ENCODE measurements at regions not wholly inside any gene's neighbourhood (a gene's known extent, or its start where the extent isn't known, plus 50 kb on each side); places are given as distances from the start of the nearest gene placed in this dataset.
"Not testable (repeated sequence)": the region's sequence is repeated elsewhere in the genome, so short reads cannot be mapped to it uniquely, and the experiment has no call there.

GRCh38 chr5:167271511-167271910 is 1019.9 kb upstream of the WWC1 start:
- Mint-ChIP-seq H3K9me3 (peaks cover 3 to 27% (median 6%) of the 10 kb centered on the region in 6 donors), H3K36me3 (no peaks in the 10 kb centered on the region), H3K27me3 (ENCODE audit: low read depth in 3 of 3) (no peaks in the 10 kb centered on the region), H3K27ac (no peak overlapping the region), H3K4me1 (no peaks in the 10 kb centered on the region), H3K4me3 (no peak overlapping the region)
- no peak for DNase-seq

DNA sequence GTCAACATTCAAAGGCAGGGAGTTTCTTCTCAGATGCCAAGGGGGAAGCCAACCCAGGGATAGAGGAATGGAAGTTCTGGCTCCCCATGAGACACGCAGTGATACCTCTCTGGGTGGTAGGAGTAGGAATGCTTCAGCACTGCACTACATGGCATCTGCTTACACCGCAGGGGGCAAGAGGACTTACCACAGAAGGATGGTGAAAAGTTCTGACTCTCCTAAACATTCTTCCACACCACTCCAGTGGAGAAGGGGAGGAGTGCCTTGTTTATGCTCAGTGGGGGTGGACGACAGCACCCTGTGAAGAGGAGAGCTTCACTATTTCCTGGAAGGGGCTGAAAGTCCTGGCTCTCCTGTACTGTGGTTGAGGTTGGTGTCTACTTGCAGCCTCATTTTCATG is 1011.3 kb upstream of the WWC1 start:
- Mint-ChIP-seq H3K27ac (no peak overlapping the region), H3K36me3 (no peaks in the 10 kb centered on the region)

GRCh38 chr5:167281925-167282324 is 1009.5 kb upstream of the WWC1 start:
- H3K4me3 Mint-ChIP-seq = no peak overlapping the region
- H3K27ac Mint-ChIP-seq = no peak overlapping the region
- DNase-seq = no peak
- H3K36me3 Mint-ChIP-seq = no peaks in the 10 kb centered on the region
- H3K4me1 Mint-ChIP-seq = no peaks in the 10 kb centered on the region
- peaks cover 3 to 42% (median 16%) of the 10 kb centered on the region in 6 donors for H3K9me3 Mint-ChIP-seq
- H3K27me3 Mint-ChIP-seq (ENCODE audit: low read depth in 3 of 3) = peaks cover 0 to 4% (median 2%) of the 10 kb centered on the region in 3 donors

More for the DNA sequence above, 1011.3 kb upstream of the WWC1 start:
- H3K4me1 Mint-ChIP-seq = no peaks in the 10 kb centered on the region
- H3K27me3 Mint-ChIP-seq (ENCODE audit: low read depth in 3 of 3) = peaks cover 0 to 4% (median 2%) of the 10 kb centered on the region in 3 donors
- no peak overlapping the region for H3K4me3 Mint-ChIP-seq
- DNase-seq = no peak
- peaks cover 3 to 40% (median 15%) of the 10 kb centered on the region in 6 donors for H3K9me3 Mint-ChIP-seq

DNA sequence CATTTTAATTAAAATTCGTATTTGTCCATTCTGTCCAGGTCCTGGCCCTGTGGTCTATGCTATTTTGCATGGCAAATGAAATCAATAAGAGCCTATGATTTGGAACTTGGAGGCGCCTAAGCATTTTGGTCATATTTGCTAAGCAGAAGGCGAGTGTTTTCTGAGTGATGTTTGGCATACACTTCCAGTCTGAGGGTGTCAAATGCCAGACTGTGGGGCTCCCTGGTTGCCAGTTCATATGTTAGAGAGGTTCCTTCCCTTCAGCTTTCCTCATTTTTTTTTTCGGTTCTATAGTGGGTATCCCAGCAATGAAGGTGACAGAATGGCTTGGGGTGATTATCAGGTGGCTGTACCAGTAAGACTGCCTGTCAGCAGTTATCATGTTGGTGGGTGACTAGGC is 1007.8 kb upstream of the WWC1 start:
- peaks cover 6 to 45% (median 17%) of the 10 kb centered on the region in 6 donors for H3K9me3 Mint-ChIP-seq
- no peaks in the 10 kb centered on the region for H3K36me3 Mint-ChIP-seq
- DNase-seq = no peak
- no peaks in the 10 kb centered on the region for H3K4me1 Mint-ChIP-seq
- H3K4me3 Mint-ChIP-seq = no peak overlapping the region
- peaks cover 0 to 4% (median 2%) of the 10 kb centered on the region in 3 donors for H3K27me3 Mint-ChIP-seq (ENCODE audit: low read depth in 3 of 3)
- H3K27ac Mint-ChIP-seq = no peak overlapping the region

GRCh38 chr5:167284222-167284890 is 1007.1 kb upstream of the WWC1 start:
- no peak for DNase-seq
- Mint-ChIP-seq H3K4me3 (no peak overlapping the region), H3K4me1 (no peaks in the 10 kb centered on the region), H3K27me3 (ENCODE audit: low read depth in 3 of 3) (peaks cover 0 to 4% (median 1%) of the 10 kb centered on the region in 3 donors), H3K27ac (no peak overlapping the region), H3K9me3 (peaks cover 8 to 48% (median 21%) of the 10 kb centered on the region in 6 donors), H3K36me3 (no peaks in the 10 kb centered on the region)

DNA sequence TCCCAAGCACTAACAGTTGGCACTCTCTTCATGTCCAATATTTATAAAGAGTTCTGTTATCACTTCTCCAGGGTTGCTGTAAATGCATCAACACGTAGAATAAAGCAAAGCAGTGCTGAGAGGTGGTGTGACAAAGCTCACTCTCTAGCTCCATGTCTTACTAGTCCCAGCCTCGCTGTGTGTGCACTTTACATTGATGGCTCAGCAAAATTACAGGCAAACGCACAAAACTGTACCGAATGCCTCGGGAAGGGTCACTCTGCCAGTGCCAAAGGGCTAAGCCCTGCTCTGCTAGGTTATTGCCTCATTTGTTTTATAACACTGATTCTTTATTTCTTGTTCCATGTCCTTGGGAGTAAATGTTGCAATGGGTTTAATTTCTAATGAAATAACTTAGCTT is 1005.9 kb upstream of the WWC1 start:
- Mint-ChIP-seq H3K27me3 (ENCODE audit: low read depth in 3 of 3) (peaks cover 0 to 4% (median 0%) of the 10 kb centered on the region in 3 donors), H3K9me3 (peaks cover 8 to 44% (median 23%) of the 10 kb centered on the region in 6 donors), H3K4me1 (no peaks in the 10 kb centered on the region), H3K27ac (no peak overlapping the region), H3K4me3 (no peak overlapping the region), H3K36me3 (no peaks in the 10 kb centered on the region)
- DNase-seq = no peak

- Mint-ChIP-seq H3K36me3 (no peaks in the 10 kb centered on the region), H3K4me3 (no peak overlapping the region), H3K9me3 (peaks cover 7 to 43% (median 22%) of the 10 kb centered on the region in 6 donors), H3K4me1 (no peaks in the 10 kb centered on the region), H3K27ac (no peak overlapping the region), H3K27me3 (ENCODE audit: low read depth in 3 of 3) (no peaks in the 10 kb centered on the region)
- DNase-seq = no peak
Observed at GRCh38 chr5:167286891-167287290, 1004.6 kb upstream of the WWC1 start.

- Mint-ChIP-seq H3K36me3 (peaks cover 0 to 9% (median 0%) of the 10 kb centered on the region in 3 donors), H3K4me3 (no peak overlapping the region), H3K4me1 (no peaks in the 10 kb centered on the region), H3K9me3 (peaks cover 10 to 54% (median 21%) of the 10 kb centered on the region in 6 donors), H3K27ac (no peak overlapping the region), H3K27me3 (ENCODE audit: low read depth in 3 of 3) (no peaks in the 10 kb centered on the region)
- DNase-seq = no peak
Observed at GRCh38 chr5:167290478-167290877, 1001.0 kb upstream of the WWC1 start.

GRCh38 chr5:167294882-167295680 is 996.4 kb upstream of the WWC1 start:
- H3K27me3 Mint-ChIP-seq (ENCODE audit: low read depth in 3 of 3) = peaks cover 0 to 2% (median 0%) of the 10 kb centered on the region in 3 donors
- no peak overlapping the region for H3K27ac Mint-ChIP-seq
- no peak overlapping the region for H3K4me3 Mint-ChIP-seq
- H3K9me3 Mint-ChIP-seq = peaks cover 16 to 79% (median 30%) of the 10 kb centered on the region in 6 donors
- peaks cover 0 to 14% (median 0%) of the 10 kb centered on the region in 3 donors for H3K36me3 Mint-ChIP-seq
- DNase-seq = no peak
- no peaks in the 10 kb centered on the region for H3K4me1 Mint-ChIP-seq

DNA sequence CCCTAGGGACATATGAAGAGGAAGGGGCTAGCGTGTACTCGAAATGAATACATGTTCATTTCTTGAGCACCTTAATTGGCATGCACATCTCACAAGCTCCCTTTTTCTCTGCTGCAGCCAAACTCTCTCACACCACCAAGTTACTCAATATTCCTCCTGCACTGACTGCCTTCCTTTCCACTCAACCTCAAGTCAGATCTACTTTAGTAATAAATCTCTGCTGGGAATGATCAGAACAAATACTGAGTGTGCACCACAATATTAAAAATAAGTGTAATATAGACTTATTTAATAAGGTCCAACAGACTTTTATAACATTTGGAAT is 995.8 kb upstream of the WWC1 start:
- Mint-ChIP-seq H3K9me3 (peaks cover 21 to 80% (median 33%) of the 10 kb centered on the region in 6 donors), H3K4me3 (no peak overlapping the region), H3K4me1 (no peaks in the 10 kb centered on the region), H3K27me3 (ENCODE audit: low read depth in 3 of 3) (peaks cover 0 to 2% (median 0%) of the 10 kb centered on the region in 3 donors), H3K27ac (no peak overlapping the region), H3K36me3 (peaks cover 0 to 14% (median 0%) of the 10 kb centered on the region in 3 donors)
- DNase-seq = no peak

DNA sequence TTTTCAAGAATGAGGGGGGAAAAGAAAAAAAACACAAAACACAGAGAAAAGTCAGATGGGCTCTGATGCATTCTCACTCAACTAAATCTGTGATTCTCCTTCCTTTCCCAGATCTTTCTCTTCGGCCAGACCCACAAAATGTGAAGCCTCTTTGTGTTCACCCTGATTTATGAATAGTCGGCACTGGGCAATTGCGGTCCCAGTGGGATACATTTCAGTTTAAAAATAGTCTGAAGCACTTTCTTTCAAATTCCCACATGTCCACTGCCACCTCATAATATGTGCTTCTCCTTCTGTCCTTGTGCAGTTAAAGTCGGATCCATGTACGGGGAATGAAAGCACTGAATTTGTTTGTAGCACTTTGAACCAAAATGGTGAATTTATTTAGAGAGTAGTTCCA is 995.4 kb upstream of the WWC1 start:
- Mint-ChIP-seq H3K4me3 (no peak overlapping the region), H3K9me3 (peaks cover 23 to 80% (median 34%) of the 10 kb centered on the region in 6 donors), H3K4me1 (no peaks in the 10 kb centered on the region), H3K27ac (no peak overlapping the region), H3K27me3 (ENCODE audit: low read depth in 3 of 3) (peaks cover 0 to 2% (median 0%) of the 10 kb centered on the region in 3 donors), H3K36me3 (peaks cover 0 to 14% (median 0%) of the 10 kb centered on the region in 3 donors)
- DNase-seq = no peak

DNA sequence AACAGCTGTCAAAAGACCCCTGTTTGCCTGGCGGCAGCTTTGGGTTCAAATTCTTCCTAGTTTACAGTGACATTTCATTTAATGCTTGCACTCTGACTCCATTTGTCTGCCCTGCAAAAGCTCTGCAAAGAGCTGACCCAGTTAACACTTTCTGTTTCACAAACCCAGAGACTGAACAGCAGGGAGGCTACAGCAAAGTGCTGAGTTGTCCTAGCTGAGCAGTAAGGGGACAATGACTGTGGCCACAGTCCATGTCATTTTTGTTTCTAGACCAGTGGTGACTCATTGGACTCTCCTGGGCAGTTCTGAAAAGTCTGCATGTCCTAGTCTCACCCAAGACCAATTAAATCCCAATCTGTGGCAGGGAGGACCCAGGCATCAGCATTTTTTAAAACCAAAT is 994.8 kb upstream of the WWC1 start:
- H3K27ac Mint-ChIP-seq = no peak overlapping the region
- DNase-seq = no peak
- H3K4me3 Mint-ChIP-seq = no peak overlapping the region
- H3K4me1 Mint-ChIP-seq = no peaks in the 10 kb centered on the region
- H3K9me3 Mint-ChIP-seq = peaks cover 21 to 78% (median 38%) of the 10 kb centered on the region in 6 donors
- H3K36me3 Mint-ChIP-seq = peaks cover 0 to 14% (median 0%) of the 10 kb centered on the region in 3 donors
- peaks cover 0 to 2% (median 0%) of the 10 kb centered on the region in 3 donors for H3K27me3 Mint-ChIP-seq (ENCODE audit: low read depth in 3 of 3)

DNA sequence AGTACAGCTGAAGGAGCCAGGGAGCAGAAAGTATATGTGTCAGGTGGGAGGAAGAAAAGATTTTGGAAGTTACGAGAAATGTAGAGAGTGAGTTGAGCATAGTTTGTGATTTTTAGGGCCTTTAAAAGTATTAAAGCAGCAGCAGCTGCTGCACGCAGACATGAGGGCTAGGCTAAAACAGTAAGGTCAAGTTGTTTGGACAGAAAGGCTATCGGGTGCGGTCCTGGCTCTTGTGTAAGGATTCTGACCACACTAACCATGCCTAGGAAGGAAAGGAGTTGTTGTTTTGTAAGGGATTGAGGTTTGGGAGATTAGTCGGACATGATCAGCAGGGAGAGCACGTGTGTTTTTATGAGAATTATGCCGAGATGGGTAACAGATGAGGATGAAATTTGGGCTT is 991.6 kb upstream of the WWC1 start:
- not testable (repeated sequence) for H3K4me1 Mint-ChIP-seq; H3K4me3 Mint-ChIP-seq; H3K27me3 Mint-ChIP-seq (ENCODE audit: low read depth in 3 of 3); H3K36me3 Mint-ChIP-seq; DNase-seq; H3K27ac Mint-ChIP-seq
- peaks cover 23 to 66% (median 36%) of the 10 kb centered on the region in 6 donors for H3K9me3 Mint-ChIP-seq

DNA sequence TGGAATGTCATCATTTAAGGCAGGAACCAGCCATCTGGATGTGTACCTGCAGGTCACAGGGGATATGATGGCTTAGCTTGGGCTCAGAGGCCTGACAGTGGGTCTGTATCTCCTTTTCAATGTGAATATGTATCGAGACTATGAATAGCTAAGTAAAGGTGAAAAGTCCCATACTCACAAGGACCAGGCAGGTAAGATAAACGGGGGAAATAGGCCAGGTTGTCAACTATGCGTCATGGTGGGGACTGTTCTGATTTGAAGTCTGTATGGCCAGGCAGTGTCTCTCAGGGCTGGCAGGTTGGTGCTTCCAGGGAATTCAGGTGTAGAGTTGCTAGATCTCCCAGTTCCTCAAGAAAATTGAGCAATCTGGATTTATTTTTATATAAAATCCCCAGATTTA is 987.9 kb upstream of the WWC1 start:
- no peaks in the 10 kb centered on the region for H3K36me3 Mint-ChIP-seq
- H3K9me3 Mint-ChIP-seq = peaks cover 21 to 41% (median 29%) of the 10 kb centered on the region in 6 donors
- no peaks in the 10 kb centered on the region for H3K4me1 Mint-ChIP-seq
- no peak overlapping the region for H3K4me3 Mint-ChIP-seq
- H3K27ac Mint-ChIP-seq = no peak overlapping the region
- DNase-seq = no peak
- peaks cover 0 to 5% (median 4%) of the 10 kb centered on the region in 3 donors for H3K27me3 Mint-ChIP-seq (ENCODE audit: low read depth in 3 of 3)
